Renal cortical epithelial cell (primary cell): ENCODE measurements at regions not wholly inside any gene's neighbourhood (a gene's known extent, or its start where the extent isn't known, plus 50 kb on each side); places are given as distances from the start of the nearest gene placed in this dataset.
"Not testable (repeated sequence)": the region's sequence is repeated elsewhere in the genome, so short reads cannot be mapped to it uniquely, and the experiment has no call there.

Experiments
- DNase-seq: peaks from one replicate; pipeline ENCODE4 v3.0.0-alpha.2; 2011; ENCODE audit warnings: low read depth

DNA sequence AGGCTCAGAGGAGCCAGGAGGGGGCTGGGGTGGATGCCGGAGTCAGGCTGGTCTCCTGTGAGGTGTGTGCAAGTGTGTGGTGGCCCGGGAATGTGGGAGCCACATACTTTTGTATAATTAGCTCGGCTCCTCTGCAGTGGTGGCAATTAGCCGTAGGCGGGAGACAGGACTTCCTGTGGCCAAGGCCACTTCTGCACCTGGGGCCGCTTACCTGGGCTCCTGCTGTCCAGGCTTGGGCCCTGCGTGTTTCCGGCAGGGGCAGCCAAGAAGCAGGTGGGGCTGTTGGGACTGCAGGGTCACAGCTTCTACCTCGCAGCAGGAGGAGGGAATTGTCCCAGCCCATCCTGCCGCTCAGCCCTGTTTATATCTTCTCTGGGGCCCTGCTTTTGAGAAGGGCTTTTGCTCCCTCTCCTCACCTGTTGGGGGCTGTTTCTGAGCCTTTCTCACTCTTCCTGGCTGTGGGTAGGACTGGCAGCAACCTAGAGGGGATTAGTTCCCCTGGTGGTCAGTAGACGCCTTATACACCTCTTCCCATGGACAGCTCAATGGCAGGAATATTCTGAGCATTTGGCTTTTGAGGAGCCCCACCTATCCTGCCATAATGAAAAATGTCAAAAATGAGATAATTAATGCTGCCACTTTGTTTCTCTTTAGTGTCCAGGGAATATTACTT is 145.4 kb upstream of the PITX1 start:
- no peak for DNase-seq

DNA sequence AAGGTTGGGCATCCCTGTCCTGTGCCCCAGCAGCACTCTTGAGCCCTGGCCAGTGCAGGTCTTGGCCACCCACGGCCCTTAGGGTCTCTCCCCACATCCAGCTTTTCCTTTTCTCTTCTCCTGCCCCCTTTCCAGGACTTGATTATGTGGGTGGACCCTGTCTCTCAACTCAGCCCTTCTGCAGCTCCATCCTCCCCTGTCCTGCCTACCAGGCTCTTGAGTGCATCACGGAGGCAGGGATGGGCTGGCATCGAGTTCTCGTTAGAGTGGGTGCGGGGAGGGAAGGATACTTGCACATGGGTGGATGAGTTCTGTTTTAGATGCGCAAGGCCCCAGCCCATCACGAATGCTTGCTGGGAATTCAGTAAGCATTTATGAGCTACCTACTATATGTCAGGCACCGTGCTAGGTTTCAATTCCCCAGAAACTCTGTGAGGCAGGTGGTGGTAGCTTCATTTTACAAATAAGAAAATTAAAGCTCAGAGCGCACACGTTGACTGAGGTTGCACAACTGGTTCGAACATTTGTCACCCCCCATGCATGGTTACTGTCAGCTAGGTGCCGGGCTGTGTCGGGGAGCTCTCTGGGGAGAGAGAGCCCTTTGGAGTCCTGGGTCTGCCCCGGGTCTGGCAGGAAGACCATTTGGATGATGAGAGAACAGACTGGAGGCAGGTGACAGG is 144.6 kb upstream of the PITX1 start:
- DNase-seq = no peak

DNA sequence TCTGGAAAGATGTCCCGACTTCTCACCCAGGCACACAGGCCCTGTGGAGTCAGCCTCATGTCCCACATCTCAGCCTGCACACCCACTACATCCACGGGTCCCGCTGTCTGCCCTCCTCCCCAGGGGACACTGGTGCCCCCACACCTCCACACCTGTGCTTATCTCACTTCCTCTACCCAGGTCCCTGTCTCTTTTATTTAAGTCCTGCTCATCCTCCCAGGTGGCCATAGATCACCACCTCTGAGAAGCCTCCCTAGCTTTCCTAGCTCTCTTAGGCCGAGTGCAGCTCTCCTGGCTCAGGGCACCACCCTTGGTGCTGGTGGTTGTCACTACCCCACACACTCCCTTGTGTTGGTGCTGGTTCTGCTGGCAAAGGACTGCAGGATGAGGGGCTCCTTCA is 143.6 kb upstream of the PITX1 start:
- DNase-seq = no peak

DNA sequence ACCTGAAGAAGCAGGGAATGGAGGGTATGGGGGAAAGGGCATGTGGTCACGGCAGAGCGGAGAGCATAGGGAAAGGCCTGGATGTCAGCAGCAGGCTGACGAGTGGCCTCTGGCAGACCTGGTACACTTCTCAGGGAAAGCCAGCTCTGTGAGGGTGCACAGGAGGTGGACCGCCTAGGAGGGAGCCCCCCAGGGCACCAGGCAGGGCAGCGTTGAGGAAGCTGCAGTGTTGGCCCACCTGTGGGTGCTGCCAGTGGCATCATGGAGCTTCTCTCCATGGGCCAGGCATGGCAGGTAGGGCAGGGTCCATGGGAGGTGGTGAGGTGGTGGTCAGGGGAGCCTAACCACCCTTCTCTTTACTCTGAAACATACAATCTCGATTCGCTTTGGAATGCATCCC is 143.0 kb upstream of the PITX1 start:
- no peak for DNase-seq

- DNase-seq = no peak
Observed at GRCh38 chr5:135174315-135175096, 140.5 kb upstream of the PITX1 start.

DNA sequence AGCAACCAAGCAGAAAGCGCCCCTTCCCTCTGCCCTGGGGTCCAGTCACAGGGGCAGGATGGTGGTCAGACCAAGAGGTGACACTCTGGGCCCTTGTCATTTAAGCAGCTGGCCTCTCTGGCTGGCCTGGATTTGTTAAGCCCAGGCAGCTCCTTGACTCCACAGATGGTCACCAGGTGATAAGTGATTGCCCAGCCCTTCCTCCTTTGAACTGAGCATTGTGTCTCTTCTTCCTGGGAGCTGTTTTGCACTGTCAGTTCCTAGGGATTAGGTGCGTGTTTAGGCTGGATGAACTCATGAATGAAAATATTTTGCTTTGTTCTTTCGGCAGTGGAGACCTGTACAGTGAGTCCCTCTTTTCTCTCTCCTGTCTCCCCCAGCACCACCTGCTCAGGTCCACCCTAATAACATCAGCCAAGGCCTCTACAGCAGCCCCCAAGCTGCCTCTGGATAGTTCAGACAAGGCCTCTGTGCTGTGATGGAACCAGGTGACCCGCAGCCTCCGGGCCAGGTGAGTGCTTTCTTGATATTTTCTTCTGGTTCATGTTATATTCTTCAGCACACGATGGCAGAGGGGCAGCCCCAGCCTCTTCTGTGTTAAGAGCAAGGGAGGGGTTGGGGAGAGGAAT is 139.7 kb upstream of the PITX1 start:
- no peak for DNase-seq

DNA sequence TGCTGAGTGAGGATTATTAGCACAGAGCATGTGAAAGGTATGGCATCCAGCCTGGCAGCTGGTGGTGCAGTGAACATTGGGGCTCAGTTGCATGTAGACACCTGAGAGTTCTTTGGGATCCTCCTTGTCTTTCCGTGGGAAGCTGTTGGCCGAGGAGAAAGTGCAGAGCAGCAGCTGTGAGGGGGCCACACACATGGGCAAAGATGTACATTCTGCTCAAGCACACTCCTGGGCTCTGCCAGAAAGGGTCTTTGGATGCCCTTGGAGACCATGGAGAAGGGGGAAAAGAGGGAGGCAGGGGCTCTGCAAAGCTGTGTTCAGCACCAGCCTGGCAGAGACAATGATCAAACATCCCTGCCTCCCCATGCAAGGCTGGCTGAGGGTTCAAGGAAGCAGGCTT is 138.7 kb upstream of the PITX1 start:
- DNase-seq = no peak

- no peak for DNase-seq
Observed at GRCh38 chr5:135171336-135171735, 137.3 kb upstream of the PITX1 start.

DNA sequence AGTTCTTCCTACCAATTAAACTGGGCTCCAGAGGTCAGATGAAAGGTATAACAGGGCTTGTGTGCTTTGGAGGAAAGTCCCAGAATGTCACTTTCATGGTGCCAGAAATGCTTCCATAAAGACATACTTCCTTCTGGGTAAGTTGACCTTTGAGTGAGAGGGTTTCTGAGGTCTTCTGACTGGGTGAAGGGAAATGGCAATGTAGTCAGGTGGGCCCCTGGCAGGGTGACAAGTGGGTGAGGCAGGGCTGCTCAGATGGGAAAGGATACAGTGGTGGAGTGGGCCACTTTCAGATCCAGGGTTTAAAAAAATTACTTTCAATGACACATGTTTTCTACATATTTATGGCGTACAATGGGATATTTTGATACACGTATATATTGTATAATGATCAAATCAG is 136.5 kb upstream of the PITX1 start:
- DNase-seq = no peak

DNA sequence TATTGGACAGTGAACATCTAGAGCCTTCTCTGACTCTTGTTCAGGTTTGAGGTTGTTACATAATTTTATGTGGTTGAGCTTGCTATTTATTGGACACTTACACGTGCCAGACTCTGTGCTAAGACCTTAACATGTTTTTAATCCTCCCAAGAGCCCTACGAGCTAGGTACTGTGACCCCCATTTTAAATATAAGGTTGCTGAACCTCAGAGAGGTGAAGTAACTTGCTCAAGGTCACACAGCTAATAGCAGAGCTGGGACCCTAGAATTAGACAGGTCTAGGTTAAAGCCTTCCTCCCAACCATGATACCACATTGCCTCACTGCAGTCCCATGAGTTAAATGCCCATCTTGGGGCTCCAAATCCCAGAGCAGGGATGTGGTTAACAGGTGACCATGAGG is 135.7 kb upstream of the PITX1 start:
- no peak for DNase-seq

- DNase-seq = no peak
Observed at GRCh38 chr5:135167634-135168033, 133.6 kb upstream of the PITX1 start.

DNA sequence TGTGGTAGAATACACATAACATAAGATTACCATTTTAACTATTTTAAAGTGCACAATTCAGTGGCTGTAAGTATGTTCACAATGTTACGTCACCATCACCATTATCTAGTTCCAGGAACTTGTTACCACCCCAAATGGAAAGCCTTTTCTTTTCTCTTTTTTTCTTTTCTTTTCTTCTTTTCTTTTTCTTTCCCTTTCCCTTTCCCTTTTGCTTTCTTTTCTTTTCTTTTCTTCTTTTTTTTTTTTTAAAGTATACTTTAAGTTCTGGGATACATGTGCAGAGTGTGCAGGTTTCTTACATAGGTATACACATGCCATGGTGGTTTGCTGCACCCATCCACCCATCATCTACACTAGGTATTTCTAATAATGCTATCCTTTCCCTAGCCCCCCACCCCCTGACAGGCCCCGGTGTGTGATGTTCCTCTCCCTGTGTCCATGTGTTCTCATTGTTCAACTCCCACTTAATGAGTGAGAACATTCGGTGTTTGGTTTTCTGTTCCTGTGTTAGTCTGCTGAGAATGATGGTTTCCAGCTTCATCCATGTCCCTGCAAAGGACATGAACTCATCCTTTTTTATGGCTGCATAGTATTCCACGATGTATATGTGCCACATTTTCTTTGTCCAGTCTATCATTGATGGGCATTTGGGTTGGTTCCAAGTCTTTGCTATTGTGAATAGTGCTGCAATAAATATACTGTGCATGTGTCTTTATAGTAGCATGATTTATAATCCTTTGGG is 131.0 kb upstream of the PITX1 start:
- DNase-seq = not testable (repeated sequence)

GRCh38 chr5:135163964-135164363 is 129.9 kb upstream of the PITX1 start:
- DNase-seq = no peak

- DNase-seq = no peak
Observed at GRCh38 chr5:135163391-135163790, 129.4 kb upstream of the PITX1 start.

GRCh38 chr5:135162661-135163265 is 128.7 kb upstream of the PITX1 start:
- no peak for DNase-seq

GRCh38 chr5:135161221-135161620 is 127.2 kb upstream of the PITX1 start:
- no peak for DNase-seq

DNA sequence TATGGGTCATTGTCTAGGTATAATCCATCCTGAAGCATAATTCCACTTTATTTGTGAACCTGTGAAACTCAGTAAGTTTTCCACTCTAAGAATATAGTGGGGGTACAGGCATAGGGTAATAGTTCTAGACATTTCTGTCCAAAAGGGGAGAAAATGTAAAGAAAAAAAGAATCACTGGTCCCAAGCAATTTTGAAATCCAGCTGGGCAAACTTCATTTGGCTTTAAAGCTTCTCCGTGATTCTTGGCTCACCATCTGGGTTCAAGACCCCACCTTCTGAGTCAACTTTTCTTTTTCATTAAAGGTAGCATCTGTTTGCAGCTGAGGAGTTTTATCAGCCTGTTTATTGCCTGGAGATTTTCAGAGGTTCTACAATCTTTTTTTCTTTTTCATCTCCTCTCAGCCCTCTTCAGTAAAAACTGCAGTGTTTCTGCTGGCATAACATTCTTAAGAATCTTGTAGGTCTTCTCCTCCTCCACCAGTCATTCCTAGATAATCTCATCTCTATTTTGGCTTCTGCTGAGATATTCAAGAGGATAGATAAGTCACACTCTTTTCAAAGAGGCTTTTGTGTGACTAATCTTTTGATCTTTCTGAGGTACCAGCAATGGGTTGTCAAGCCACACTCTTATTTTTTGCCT is 126.1 kb upstream of the PITX1 start:
- DNase-seq = no peak

DNA sequence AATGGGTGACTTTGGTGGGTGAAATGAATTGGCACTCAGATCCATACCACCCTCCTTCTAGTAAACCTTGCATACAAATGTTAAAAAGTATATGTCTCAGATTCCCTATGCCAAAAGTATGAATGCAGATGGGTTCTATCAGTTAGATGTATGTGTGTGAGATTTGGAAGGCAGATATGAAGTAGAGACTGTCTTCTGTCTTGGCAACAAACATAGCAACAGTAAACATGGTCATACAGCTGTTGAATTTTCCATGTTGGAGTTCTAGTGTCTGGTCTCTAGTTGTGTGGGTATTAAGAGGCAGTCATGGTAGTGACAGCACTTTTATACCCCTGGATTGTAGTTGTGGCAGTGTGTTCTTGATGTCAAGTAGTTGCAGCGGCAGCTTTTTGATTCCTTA is 125.6 kb upstream of the PITX1 start:
- DNase-seq = no peak

DNA sequence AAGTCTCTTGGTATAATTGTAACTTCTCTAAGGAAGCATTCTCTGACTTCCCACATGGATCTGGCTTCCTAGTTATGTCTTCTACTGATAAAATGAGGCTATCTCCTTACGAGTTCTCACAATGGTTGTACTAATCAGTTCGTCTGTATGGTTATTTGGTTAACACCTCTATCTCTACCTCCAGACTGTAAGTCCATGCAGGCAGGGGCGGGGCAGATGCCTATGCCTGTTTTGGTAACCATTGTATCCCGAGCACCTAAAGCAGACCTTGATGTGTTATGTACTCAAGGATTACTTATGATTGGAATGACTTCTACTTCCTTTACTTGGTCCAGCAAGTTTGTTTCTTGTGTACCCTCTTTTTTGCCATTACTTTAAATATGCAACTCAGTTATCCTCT is 125.0 kb upstream of the PITX1 start:
- no peak for DNase-seq

DNA sequence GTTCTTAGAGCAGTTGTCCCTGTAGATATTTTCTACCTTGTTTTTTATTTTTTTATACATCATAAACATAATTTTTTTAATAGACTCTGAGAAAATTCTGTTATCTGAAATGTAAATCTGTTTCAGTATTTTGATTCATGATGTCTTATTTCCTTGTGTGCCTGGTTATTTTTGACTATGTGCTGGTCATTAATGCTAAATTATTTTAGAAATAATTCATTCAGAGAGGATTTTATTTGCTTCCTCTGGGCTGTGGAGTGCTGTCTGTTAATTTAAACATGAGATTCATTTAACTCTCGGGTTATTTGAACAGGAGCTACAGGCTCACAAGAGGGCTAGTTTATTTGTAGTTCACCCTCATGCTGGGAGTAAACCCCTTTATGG is 124.3 kb upstream of the PITX1 start:
- DNase-seq = no peak
